Trophoblast cell (in vitro differentiated cells and primary cell): ENCODE measurements at regions not wholly inside any gene's neighbourhood (a gene's known extent, or its start where the extent isn't known, plus 50 kb on each side); places are given as distances from the start of the nearest gene placed in this dataset.

ENCODE experiments used
- DNase-seq, 2 donors: peaks; one replicate each; pipeline ENCODE4 v3.0.0-alpha.2; 2016
- H2AFZ ChIP-seq: 2 replicates; pipeline ENCODE4 v1.6.1; 2013; ENCODE audit warnings: low read length, moderate library complexity, mild to moderate bottlenecking; ENCODE audit not compliant: insufficient read depth, poor library complexity
- H2AK5ac ChIP-seq: 2 replicates; pipeline ENCODE4 v1.6.1; 2013; ENCODE audit warnings: mild to moderate bottlenecking, low read length
- H2BK120ac ChIP-seq: 2 replicates; pipeline ENCODE4 v1.6.1; 2013; ENCODE audit warnings: low read length, mild to moderate bottlenecking, moderate library complexity; ENCODE audit not compliant: insufficient read depth, poor library complexity
- H2BK12ac ChIP-seq: 2 replicates; pipeline ENCODE4 v1.6.1; 2013; ENCODE audit warnings: mild to moderate bottlenecking, low read length, moderate library complexity
- H2BK5ac ChIP-seq: 2 replicates; pipeline ENCODE4 v1.6.1; 2013; ENCODE audit warnings: low read length, low read depth, moderate library complexity, mild to moderate bottlenecking; ENCODE audit not compliant: poor library complexity
- H3K14ac ChIP-seq: 2 replicates; pipeline ENCODE4 v1.6.1; 2013; ENCODE audit warnings: mild to moderate bottlenecking, low read length
- H3K18ac ChIP-seq: 2 replicates; pipeline ENCODE4 v1.6.1; 2013; ENCODE audit warnings: mild to moderate bottlenecking, low read length
- H3K23ac ChIP-seq: 2 replicates; pipeline ENCODE4 v1.6.1; 2013; ENCODE audit warnings: low read length
- H3K27ac ChIP-seq: 2 replicates; pipeline ENCODE4 v1.5.1; 2013; ENCODE audit warnings: low read depth, mild to moderate bottlenecking, inconsistent platforms, low read length, moderate library complexity
- H3K27me3 ChIP-seq: 2 replicates; pipeline ENCODE4 v1.6.1; 2013; ENCODE audit warnings: inconsistent platforms, mild to moderate bottlenecking, low read length, moderate library complexity; ENCODE audit not compliant: insufficient read depth
- H3K36me3 ChIP-seq, 2 experiments: 1 replicate in 1 of 2; 2 replicates in 1 of 2; pipeline ENCODE4 v1.6.1; 2013; ENCODE audit warnings: low read length in 2 of 2, mild to moderate bottlenecking in 2 of 2, moderate library complexity in 1 of 2; ENCODE audit not compliant: insufficient read depth in 2 of 2, control insufficient read depth in 1 of 2
- H3K4ac ChIP-seq: 2 replicates; pipeline ENCODE4 v1.6.1; 2013; ENCODE audit warnings: low read depth, mild to moderate bottlenecking, low read length, moderate library complexity
- H3K4me1 ChIP-seq, 2 experiments: 1 replicate in 1 of 2; 2 replicates in 1 of 2; pipeline ENCODE4 v1.6.1; 2013; ENCODE audit warnings: low read length in 2 of 2, mild to moderate bottlenecking in 2 of 2, moderate library complexity in 1 of 2; ENCODE audit not compliant: insufficient read depth in 2 of 2, control insufficient read depth in 1 of 2
- H3K4me2 ChIP-seq: 2 replicates; pipeline ENCODE4 v1.6.1; 2013; ENCODE audit warnings: inconsistent platforms, mild to moderate bottlenecking, low read length, moderate library complexity
- H3K4me3 ChIP-seq: 2 replicates; pipeline ENCODE4 v1.5.1; 2013; ENCODE audit warnings: mild to moderate bottlenecking, low read depth, low read length, inconsistent platforms
- H3K79me1 ChIP-seq: one replicate; pipeline ENCODE4 v1.6.1; 2013; ENCODE audit warnings: low read length
- H3K79me2 ChIP-seq: 2 replicates; pipeline ENCODE4 v1.6.1; 2013; ENCODE audit warnings: low read length, mild to moderate bottlenecking; ENCODE audit not compliant: control insufficient read depth, insufficient read depth, poor library complexity
- H3K9ac ChIP-seq: 2 replicates; pipeline ENCODE4 v1.6.1; 2013; ENCODE audit warnings: mild to moderate bottlenecking, low read length
- H3K9me3 ChIP-seq: 2 replicates; pipeline ENCODE4 v1.6.1; 2013; ENCODE audit warnings: low read depth, mild to moderate bottlenecking, control low read depth, inconsistent platforms, low read length; ENCODE audit not compliant: insufficient read depth
- H4K12ac ChIP-seq: 2 replicates; pipeline ENCODE4 v1.6.1; 2013; ENCODE audit warnings: low read depth, mild to moderate bottlenecking, low read length, moderate library complexity
- H4K8ac ChIP-seq: 2 replicates; pipeline ENCODE4 v1.6.1; 2013; ENCODE audit warnings: low read depth, mild to moderate bottlenecking, low read length, moderate library complexity
- H4K91ac ChIP-seq: one replicate; pipeline ENCODE4 v1.6.1; 2013; ENCODE audit warnings: low read depth, mild to moderate bottlenecking, low read length, moderate library complexity
- WGBS: extraction: QIAGEN DNeasy Blood & Tissue Kit; methylation state at CpG from one replicate; pipeline ENCODE4 v1.1.7; 2013; ENCODE audit warnings: missing lambda C conversion rate; ENCODE audit not compliant: insufficient read length, insufficient coverage; ENCODE audit errors: extremely low coverage; 5-methylcytosine and 5-hydroxymethylcytosine counted together

DNA sequence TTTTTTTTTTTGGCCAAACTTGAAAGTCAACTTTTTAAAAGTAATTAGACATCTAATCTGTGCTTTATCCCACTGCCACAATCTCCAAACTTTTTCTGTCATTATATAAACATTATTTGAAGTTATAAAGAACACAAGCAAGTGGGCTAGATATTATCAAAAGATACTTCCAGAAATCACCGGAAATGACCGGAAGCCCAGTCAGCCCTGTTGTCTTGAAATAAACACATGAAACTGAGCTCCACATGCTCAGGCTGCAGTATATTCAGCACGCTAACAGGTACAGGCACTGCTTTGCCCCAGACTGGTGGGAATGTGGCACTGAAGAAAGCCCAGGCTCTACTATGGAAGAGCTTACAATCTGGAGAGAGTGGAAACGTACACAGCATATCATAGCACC lies 158.9 kb upstream of the PLEKHG7 start:
- WGBS = no CpG with 5 or more reads among the region's 4 CpGs
- H3K4ac ChIP-seq = peak overlapping the region; percentile 80
- H3K4me1 ChIP-seq = peaks cover 23 to 27% of the 10 kb centered on the region in 2 experiments
- no peak overlapping the region for H3K23ac ChIP-seq
- peaks cover 17% of the 10 kb centered on the region for H3K79me1 ChIP-seq
- no peak overlapping the region for H4K12ac ChIP-seq
- H4K8ac ChIP-seq = peak overlapping the region; percentile 90
- no peak overlapping the region for H3K9ac ChIP-seq
- H3K27me3 ChIP-seq = no peaks in the 10 kb centered on the region
- peak overlapping the region; percentile 86 for H2BK5ac ChIP-seq
- H3K4me3 ChIP-seq = no peak overlapping the region
- H3K27ac ChIP-seq = peak overlapping the region; percentile 66
- H2BK120ac ChIP-seq = peak overlapping the region; percentile 76
- no peak overlapping the region for H3K4me2 ChIP-seq
- peak overlapping the region; percentile 98 for H3K18ac ChIP-seq
- H3K36me3 ChIP-seq = no peaks in the 10 kb centered on the region
- DNase-seq = no peak
- H3K79me2 ChIP-seq = peaks cover 2% of the 10 kb centered on the region
- peak overlapping the region; percentile 64 for H2AK5ac ChIP-seq
- H4K91ac ChIP-seq = peak overlapping the region; percentile 85
- peak overlapping the region; percentile 99 for H2BK12ac ChIP-seq
- no peaks in the 10 kb centered on the region for H3K9me3 ChIP-seq
- peak overlapping the region; percentile 72 for H3K14ac ChIP-seq
- H2AFZ ChIP-seq = peak overlapping the region; percentile 23

DNA sequence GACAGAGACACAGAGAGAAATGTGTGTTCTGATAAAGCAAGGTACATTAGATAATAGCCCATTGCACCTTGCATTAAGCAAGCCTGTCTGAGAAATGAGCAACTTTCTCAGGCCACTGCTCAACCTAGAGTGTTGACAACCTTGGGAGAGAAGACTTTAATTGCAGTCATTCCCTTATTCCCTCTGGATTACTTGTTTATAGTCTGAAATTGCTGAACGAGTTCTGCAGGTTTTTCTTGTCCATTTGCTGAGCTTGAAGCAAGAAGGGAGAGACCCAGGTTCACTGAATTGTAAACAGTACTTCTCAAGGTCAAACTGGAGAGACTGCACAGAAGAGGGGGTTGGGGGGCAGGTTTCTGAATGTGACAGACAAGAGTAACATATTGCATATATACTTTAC lies 159.4 kb upstream of the PLEKHG7 start:
- no peak overlapping the region for H4K8ac ChIP-seq
- no peak overlapping the region for H3K4me3 ChIP-seq
- peak overlapping the region; percentile 15 for H3K4me2 ChIP-seq
- no peak overlapping the region for H3K18ac ChIP-seq
- WGBS = no CpG with 5 or more reads among the region's 1 CpG
- no peak overlapping the region for H3K9ac ChIP-seq
- no peak overlapping the region for H3K4ac ChIP-seq
- H2BK120ac ChIP-seq = no peak overlapping the region
- no peak overlapping the region for H4K12ac ChIP-seq
- H3K9me3 ChIP-seq = no peaks in the 10 kb centered on the region
- no peak overlapping the region for H2BK12ac ChIP-seq
- H3K79me1 ChIP-seq = peaks cover 21% of the 10 kb centered on the region
- peak overlapping the region; percentile 73 for H3K27ac ChIP-seq
- H3K27me3 ChIP-seq = no peaks in the 10 kb centered on the region
- peaks cover 23 to 27% of the 10 kb centered on the region in 2 experiments for H3K4me1 ChIP-seq
- H3K79me2 ChIP-seq = peaks cover 2% of the 10 kb centered on the region
- H3K14ac ChIP-seq = no peak overlapping the region
- H3K36me3 ChIP-seq = no peaks in the 10 kb centered on the region
- no peak overlapping the region for H3K23ac ChIP-seq
- peak; percentile 9 to 81 for DNase-seq
- no peak overlapping the region for H2AK5ac ChIP-seq
- no peak overlapping the region for H2BK5ac ChIP-seq
- H4K91ac ChIP-seq = no peak overlapping the region
- H2AFZ ChIP-seq = no peak overlapping the region

DNA sequence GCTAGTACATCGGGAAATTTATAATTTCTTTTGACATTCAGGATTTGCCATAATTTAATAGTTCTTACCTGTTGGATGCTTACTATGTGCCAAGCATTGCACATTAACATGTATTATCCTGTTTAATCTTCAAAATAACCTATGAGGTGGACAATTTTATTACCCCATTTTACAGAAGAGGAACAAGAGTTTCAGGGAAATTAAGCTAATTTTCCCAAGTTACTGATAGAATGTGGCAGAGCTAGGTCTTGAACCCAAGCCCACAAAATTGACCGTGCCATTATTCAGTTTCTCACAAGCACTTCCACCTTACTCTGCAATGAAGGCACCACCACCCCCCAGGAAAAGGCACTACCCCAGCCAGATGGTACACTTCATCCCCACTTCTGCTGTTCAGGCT lies 161.1 kb upstream of the PLEKHG7 start:
- H2BK120ac ChIP-seq = peak overlapping the region; percentile 8
- H3K9me3 ChIP-seq = no peaks in the 10 kb centered on the region
- H2AFZ ChIP-seq = no peak overlapping the region
- peak overlapping the region; percentile 8 for H2BK12ac ChIP-seq
- H3K27me3 ChIP-seq = no peaks in the 10 kb centered on the region
- no peak overlapping the region for H3K4me3 ChIP-seq
- H4K8ac ChIP-seq = no peak overlapping the region
- peaks cover 22% of the 10 kb centered on the region for H3K79me1 ChIP-seq
- peak overlapping the region; percentile 49 for H2AK5ac ChIP-seq
- H3K9ac ChIP-seq = no peak overlapping the region
- no peak overlapping the region for H3K14ac ChIP-seq
- H3K79me2 ChIP-seq = peaks cover 2% of the 10 kb centered on the region
- no peak overlapping the region for H2BK5ac ChIP-seq
- peak overlapping the region; percentile 20 for H4K91ac ChIP-seq
- no peak overlapping the region for H3K4ac ChIP-seq
- no peak overlapping the region for H3K18ac ChIP-seq
- H3K23ac ChIP-seq = no peak overlapping the region
- no peak overlapping the region for H3K27ac ChIP-seq
- peaks cover 23 to 27% of the 10 kb centered on the region in 2 experiments for H3K4me1 ChIP-seq
- H4K12ac ChIP-seq = no peak overlapping the region
- H3K36me3 ChIP-seq = no peaks in the 10 kb centered on the region
- DNase-seq = no peak
- no CpG with 5 or more reads among the region's 2 CpGs for WGBS
- H3K4me2 ChIP-seq = no peak overlapping the region

DNA sequence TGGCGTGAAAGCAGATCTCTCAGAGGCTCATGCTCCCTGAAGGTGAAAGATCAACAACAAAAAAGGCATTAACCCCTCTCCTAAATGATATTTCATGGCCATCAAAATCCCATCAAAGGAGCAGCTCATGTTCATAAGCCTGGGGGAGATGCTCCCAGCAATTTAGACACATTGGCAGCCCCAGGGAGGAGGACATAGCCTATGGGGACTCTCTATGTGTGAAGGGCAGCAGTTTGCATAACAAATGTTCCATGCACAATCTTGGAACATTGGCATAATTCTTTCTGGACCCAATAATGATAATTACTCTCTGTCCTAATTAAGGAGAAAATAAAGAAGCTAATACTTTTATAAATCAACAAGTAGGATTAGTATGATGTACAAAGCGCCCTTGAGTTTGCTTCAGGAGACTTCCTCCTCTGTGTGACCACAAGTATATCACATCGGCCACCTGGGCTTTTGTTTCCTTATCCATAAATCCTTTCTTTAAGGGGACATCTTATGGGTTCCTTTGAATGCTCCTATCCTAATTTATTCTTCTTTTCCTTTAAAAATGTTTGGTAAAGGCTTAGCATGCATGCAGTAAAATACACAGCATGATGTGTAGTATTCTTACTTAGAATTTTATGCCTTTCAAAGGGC lies 161.9 kb upstream of the PLEKHG7 start:
- H2BK120ac ChIP-seq = peak overlapping the region; percentile 39
- H2BK5ac ChIP-seq = no peak overlapping the region
- no peak for DNase-seq
- no peaks in the 10 kb centered on the region for H3K36me3 ChIP-seq
- no peak overlapping the region for H3K4me2 ChIP-seq
- H4K12ac ChIP-seq = no peak overlapping the region
- H3K9me3 ChIP-seq = no peaks in the 10 kb centered on the region
- peak overlapping the region; percentile 28 for H3K27ac ChIP-seq
- H2AK5ac ChIP-seq = peak overlapping the region; percentile 2
- peak overlapping the region; percentile 67 for H2BK12ac ChIP-seq
- no peaks in the 10 kb centered on the region for H3K27me3 ChIP-seq
- no peak overlapping the region for H4K8ac ChIP-seq
- WGBS = no CpG with 5 or more reads among the region's 3 CpGs
- peaks cover 24% of the 10 kb centered on the region for H3K79me1 ChIP-seq
- peak overlapping the region; percentile 75 for H4K91ac ChIP-seq
- H3K14ac ChIP-seq = peak overlapping the region; percentile 61
- peaks cover 23 to 27% of the 10 kb centered on the region in 2 experiments for H3K4me1 ChIP-seq
- peak overlapping the region; percentile 14 for H3K18ac ChIP-seq
- H2AFZ ChIP-seq = no peak overlapping the region
- H3K4me3 ChIP-seq = no peak overlapping the region
- H3K23ac ChIP-seq = no peak overlapping the region
- peak overlapping the region; percentile 29 for H3K4ac ChIP-seq
- no peak overlapping the region for H3K9ac ChIP-seq
- H3K79me2 ChIP-seq = peaks cover 2% of the 10 kb centered on the region
